PC-3 (cell line): ENCODE measurements at regions not wholly inside any gene's neighbourhood (a gene's known extent, or its start where the extent isn't known, plus 50 kb on each side); places are given as distances from the start of the nearest gene placed in this dataset.

Experiments
- ATAC-seq: fragments of 200-7000 bp; cut with Tn5 transposase; 2 replicates; pipeline ENCODE4 v1.9.1; 2020; ENCODE audit warnings: mild to moderate bottlenecking, moderate library complexity
- BruUV-seq: library from RNA; stranded (reverse); fragments of 400-500 nt; replicated peaks from 2 replicates; lab custom pipeline; 2021; lab: Mats Ljungman, UMichigan
- CTCF ChIA-PET: fragments of 300-600 bp; sonication (Branson Sonifier 250); formaldehyde crosslinking; loops from one replicate; lab custom pipeline; 2022; ENCODE audit warnings: antibody characterized with exemption; lab: Charles Lee
- POLR2A ChIA-PET: fragments of 300-600 bp; sonication (Branson Sonifier 250); formaldehyde crosslinking; loops from one replicate; lab custom pipeline; 2022; ENCODE audit warnings: antibody characterized with exemption; ENCODE audit not compliant: unreplicated experiment; lab: Charles Lee
- DNase-seq: peaks from one replicate; pipeline ENCODE4 v3.0.0-alpha.2; 2015
- H2AFZ ChIP-seq: fragments of 300-600 bp; sonication (generic); 2 replicates; pipeline ENCODE4 v1.6.0; 2016; ENCODE audit warnings: antibody characterized with exemption, low read length
- H3F3A ChIP-seq: fragments of 300-600 bp; sonication (generic); one replicate; pipeline ENCODE4 v1.6.0; 2017; ENCODE audit warnings: antibody characterized with exemption, low read length, control low read depth, mild to moderate bottlenecking; ENCODE audit not compliant: unreplicated experiment
- H3K27ac ChIP-seq: fragments of 300-600 bp; sonication (generic); 2 replicates; pipeline ENCODE4 v1.5.1; 2016; ENCODE audit warnings: mild to moderate bottlenecking, low read length
- H3K27me3 ChIP-seq: fragments of 300-600 bp; sonication (generic); 2 replicates; pipeline ENCODE4 v1.6.1; 2016; ENCODE audit warnings: low read length, mixed read lengths
- H3K36me3 ChIP-seq: fragments of 300-600 bp; sonication (generic); 2 replicates; pipeline ENCODE4 v1.6.1; 2016; ENCODE audit warnings: low read depth, mixed run types, low read length, mixed read lengths
- H3K4me1 ChIP-seq: fragments of 300-600 bp; sonication (generic); 2 replicates; pipeline ENCODE4 v1.5.1; 2016; ENCODE audit warnings: low read length; ENCODE audit not compliant: insufficient read depth
- H3K4me2 ChIP-seq: fragments of 300-600 bp; sonication (generic); 2 replicates; pipeline ENCODE4 v1.6.0; 2016; ENCODE audit warnings: low read length
- H3K4me3 ChIP-seq: fragments of 300-600 bp; sonication (generic); 2 replicates; pipeline ENCODE4 v1.5.1; 2016; ENCODE audit warnings: mild to moderate bottlenecking, low read length, mixed read lengths
- H3K79me2 ChIP-seq: fragments of 300-600 bp; sonication (generic); 2 replicates; pipeline ENCODE4 v1.6.1; 2017; ENCODE audit warnings: low read length, mixed read lengths
- H3K9ac ChIP-seq: fragments of 300-600 bp; sonication (generic); 2 replicates; pipeline ENCODE4 v1.6.0; 2016; ENCODE audit warnings: mild to moderate bottlenecking, low read length
- H3K9me2 ChIP-seq: fragments of 300-600 bp; sonication (generic); replicated peaks from 2 replicates; pipeline ENCODE4 v1.6.1; 2016; ENCODE audit warnings: mixed run types, low read length, mixed read lengths
- H3K9me3 ChIP-seq: fragments of 300-600 bp; sonication (generic); 2 replicates; pipeline ENCODE4 v1.6.1; 2016; ENCODE audit warnings: low read length, mixed read lengths
- H4K20me1 ChIP-seq: fragments of 300-600 bp; sonication (generic); 2 replicates; pipeline ENCODE4 v1.6.1; 2016; ENCODE audit warnings: low read length, mixed read lengths
- CTCF ChIP-seq: fragments of 300-600 bp; sonication (generic); conservative IDR thresholded peaks from 2 replicates; pipeline ENCODE4 v1.5.1; 2017; ENCODE audit warnings: antibody characterized with exemption, low read depth, mild to moderate bottlenecking, low read length
- EZH2 ChIP-seq: fragments of 300-600 bp; sonication (generic); IDR thresholded peaks from one replicate; pipeline ENCODE4 v1.6.1; 2017; ENCODE audit warnings: antibody characterized with exemption, mild to moderate bottlenecking, low read length; ENCODE audit not compliant: unreplicated experiment
- EZH2phosphoT487 ChIP-seq: fragments of 300-600 bp; sonication (generic); IDR thresholded peaks from 2 replicates; pipeline ENCODE4 v1.6.1; 2018; ENCODE audit warnings: mild to moderate bottlenecking, antibody characterized with exemption, low read length, borderline replicate concordance
- intact Hi-C: fragments of 100-400 bp; cut with micrococcal nuclease; formaldehyde crosslinking; loops from 2 replicates; pipeline ENCODE4 v1.9.0; 2023

GRCh38 chr6:82705579-82705978 is 342.0 kb downstream of the TPBG start:
- Histone ChIP-seq H3K4me3 (no peak overlapping the region), H3K79me2 (no peaks in the 10 kb centered on the region), H3K36me3 (no peaks in the 10 kb centered on the region), H3K27me3 (no peaks in the 10 kb centered on the region), H3K9me2 (no peaks in the 10 kb centered on the region), H3K9me3 (no peaks in the 10 kb centered on the region), H3K4me1 (peaks cover 7% of the 10 kb centered on the region; the same call in 1 of the 2 replicates), H2AFZ (no peak overlapping the region), H3K9ac (no peak overlapping the region), H4K20me1 (no peaks in the 10 kb centered on the region), H3K27ac (no peak overlapping the region), H3F3A (no peaks in the 10 kb centered on the region), H3K4me2 (no peak overlapping the region)
- no TSS peak for BruUV-seq
- intact Hi-C loops = no loop called here
- ChIA-PET CTCF (no interaction called here), POLR2A (interaction anchor here (0.6 kb wide), 1 partner anchor 311 kb away, joined by 3 read pairs; no protein-coding TSS in a partner anchor)
- TF ChIP-seq EZH2phosphoT487 (no peak), EZH2 (no peak), CTCF (no peak)
- no peak for ATAC-seq
- DNase-seq = no peak

- POLR2A ChIA-PET = no interaction called here
- CTCF ChIA-PET = no interaction called here
- ATAC-seq (no peak), DNase-seq (no peak)
- Histone ChIP-seq H3K9ac (no peak overlapping the region), H3K4me2 (no peak overlapping the region), H4K20me1 (no peaks in the 10 kb centered on the region), H3K27ac (no peak overlapping the region), H3K4me3 (no peak overlapping the region), H3F3A (no peaks in the 10 kb centered on the region), H3K36me3 (no peaks in the 10 kb centered on the region), H2AFZ (no peak overlapping the region), H3K27me3 (no peaks in the 10 kb centered on the region), H3K4me1 (no peaks in the 10 kb centered on the region), H3K9me2 (no peaks in the 10 kb centered on the region), H3K9me3 (no peaks in the 10 kb centered on the region), H3K79me2 (no peaks in the 10 kb centered on the region)
- TF ChIP-seq EZH2phosphoT487 (no peak), EZH2 (no peak), CTCF (no peak)
- intact Hi-C loops = loop anchor here (5.0 kb wide), 1 partner anchor 346 kb away; no protein-coding TSS in a partner anchor
- BruUV-seq = no TSS peak
Observed at GRCh38 chr6:82711105-82711827, 347.6 kb downstream of the TPBG start.

GRCh38 chr6:82711971-82712370 is 348.4 kb downstream of the TPBG start:
- intact Hi-C loops = loop anchor here (5.0 kb wide), 1 partner anchor 345 kb away; no protein-coding TSS in a partner anchor
- POLR2A ChIA-PET = no interaction called here
- H2AFZ ChIP-seq = no peak overlapping the region

More at GRCh38 chr6:82711971-82712370, 348.4 kb downstream of the TPBG start:
- Histone ChIP-seq H3K9me2 (no peaks in the 10 kb centered on the region), H3K36me3 (no peaks in the 10 kb centered on the region), H4K20me1 (no peaks in the 10 kb centered on the region), H3K27ac (no peak overlapping the region), H3K79me2 (no peaks in the 10 kb centered on the region), H3F3A (no peaks in the 10 kb centered on the region), H3K4me2 (no peak overlapping the region), H3K4me1 (no peaks in the 10 kb centered on the region), H3K9me3 (no peaks in the 10 kb centered on the region), H3K27me3 (no peaks in the 10 kb centered on the region), H3K9ac (no peak overlapping the region), H3K4me3 (no peak overlapping the region)
- DNase-seq (no peak), ATAC-seq (no peak)
- no peak for TF ChIP-seq EZH2
- no peak for TF ChIP-seq EZH2phosphoT487
- TF ChIP-seq CTCF = no peak
- CTCF ChIA-PET = interaction anchor here (0.6 kb wide), 1 partner anchor 169 kb away, joined by 6 read pairs; no protein-coding TSS in a partner anchor
- no TSS peak for BruUV-seq
